ENCODE measurements at regions not wholly inside any gene's neighbourhood (a gene's known extent, or its start where the extent isn't known, plus 50 kb on each side); places are given as distances from the start of the nearest gene placed in this dataset.
"Not testable (repeated sequence)": the region's sequence is repeated elsewhere in the genome, so short reads cannot be mapped to it uniquely, and the experiment has no call there.

DNA sequence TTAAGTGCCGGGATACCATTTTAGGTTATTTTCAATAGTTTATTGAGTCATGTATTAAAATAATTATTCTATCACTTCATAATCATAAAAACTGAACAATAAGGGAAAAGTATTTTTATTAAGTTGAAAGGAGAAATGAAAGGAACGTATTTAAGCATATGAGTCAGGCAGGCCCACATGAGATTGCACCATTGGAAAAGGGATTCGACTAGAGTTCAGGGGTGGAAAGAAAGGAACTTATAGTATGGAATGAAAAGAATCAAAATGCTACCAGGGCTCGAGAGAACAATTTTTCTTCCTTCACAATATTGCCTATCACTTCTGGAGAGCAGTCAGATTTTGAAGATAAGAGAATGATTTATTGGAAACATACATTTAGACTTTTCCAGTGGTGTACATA lies 516.5 kb upstream of the NETO1 start:
- Mint-ChIP-seq H3K27me3 (no peaks in the 10 kb centered on the region), H3K4me3 (no peak overlapping the region), H3K36me3 (peaks cover 4% of the 10 kb centered on the region), H3K27ac (no peak overlapping the region), H3K4me1 (ENCODE audit: low read depth in 2 of 2) (no peaks in the 10 kb centered on the region), H3K9me3 (peaks cover 23% of the 10 kb centered on the region)
- ATAC-seq (no peak), DNase-seq (ENCODE audit: low spot score) (no peak)

DNA sequence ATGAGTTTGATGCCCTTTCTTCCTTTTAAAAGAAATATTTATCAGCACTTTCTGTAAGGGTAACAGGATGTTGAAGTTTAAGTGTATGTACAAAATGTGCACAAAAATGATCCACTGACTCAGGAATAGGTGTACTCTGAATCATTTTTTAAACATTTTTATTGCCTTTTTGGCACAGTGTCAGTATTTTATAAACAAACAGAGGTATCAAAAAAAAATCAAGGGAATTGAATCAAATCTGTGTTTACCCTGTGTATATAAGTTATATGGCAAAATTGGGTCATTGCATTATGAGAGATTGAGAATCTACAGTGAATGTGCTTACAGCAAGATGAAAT lies 513.9 kb upstream of the NETO1 start:
- no peak overlapping the region for H3K4me3 Mint-ChIP-seq
- no peaks in the 10 kb centered on the region for H3K27me3 Mint-ChIP-seq
- H3K4me1 Mint-ChIP-seq (ENCODE audit: low read depth in 2 of 2): no peaks in the 10 kb centered on the region
- DNase-seq (ENCODE audit: low spot score) (no peak), ATAC-seq (no peak)
- no peak overlapping the region for H3K27ac Mint-ChIP-seq
- peaks cover under 1% of the 10 kb centered on the region for H3K36me3 Mint-ChIP-seq
- peaks cover 19% of the 10 kb centered on the region for H3K9me3 Mint-ChIP-seq

DNA sequence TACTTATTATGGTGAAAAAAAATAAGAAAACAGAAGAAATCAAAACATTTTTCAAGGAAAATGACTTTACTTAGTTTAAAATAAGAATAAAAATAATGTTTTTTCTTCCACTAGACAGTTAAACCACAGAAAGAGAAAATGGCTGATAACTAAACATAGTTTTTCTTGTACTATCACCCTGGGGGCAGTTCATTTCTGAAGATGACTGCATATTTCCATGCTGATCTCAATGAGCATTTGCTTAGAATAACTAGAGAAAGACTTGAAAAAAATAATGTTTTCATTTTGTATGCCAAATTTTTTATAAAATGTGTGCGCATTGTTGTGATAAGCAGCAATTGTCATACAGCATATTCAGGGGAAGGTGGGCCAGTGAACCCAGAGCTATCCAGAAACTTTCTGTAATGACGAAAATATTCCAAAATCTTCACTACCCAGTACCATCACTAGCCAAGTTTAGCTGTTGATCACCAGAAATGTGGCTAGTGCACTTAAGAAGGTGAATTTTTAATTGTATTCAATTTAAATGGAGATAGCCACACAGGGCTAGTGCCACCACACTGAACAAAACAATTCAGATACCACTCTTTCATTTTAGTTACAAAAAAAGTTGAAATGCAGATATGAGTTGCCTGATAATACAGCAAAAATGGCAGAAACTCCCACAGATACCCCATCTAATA lies 513.4 kb upstream of the NETO1 start:
- Mint-ChIP-seq H3K27me3 (no peaks in the 10 kb centered on the region), H3K4me1 (ENCODE audit: low read depth in 2 of 2) (no peaks in the 10 kb centered on the region), H3K36me3 (no peaks in the 10 kb centered on the region), H3K4me3 (no peak overlapping the region), H3K27ac (no peak overlapping the region), H3K9me3 (peaks cover 19% of the 10 kb centered on the region)
- DNase-seq (ENCODE audit: low spot score) (no peak), ATAC-seq (no peak)

GRCh38 chr18:73366713-73367112 lies 498.9 kb upstream of the NETO1 start:
- no peak overlapping the region for H3K4me3 Mint-ChIP-seq
- no peak overlapping the region for H3K27ac Mint-ChIP-seq
- no peaks in the 10 kb centered on the region for H3K4me1 Mint-ChIP-seq (ENCODE audit: low read depth in 2 of 2)
- peaks cover 14% of the 10 kb centered on the region for H3K9me3 Mint-ChIP-seq
- no peak for DNase-seq (ENCODE audit: low spot score)
- no peaks in the 10 kb centered on the region for H3K27me3 Mint-ChIP-seq
- no peaks in the 10 kb centered on the region for H3K36me3 Mint-ChIP-seq
- ATAC-seq: no peak

- Mint-ChIP-seq H3K27ac (no peak overlapping the region), H3K4me1 (ENCODE audit: low read depth in 2 of 2) (no peaks in the 10 kb centered on the region), H3K9me3 (peaks cover 9% of the 10 kb centered on the region), H3K4me3 (no peak overlapping the region), H3K27me3 (no peaks in the 10 kb centered on the region), H3K36me3 (no peaks in the 10 kb centered on the region)
- ATAC-seq: no peak
- DNase-seq (ENCODE audit: low spot score): no peak
These were observed 497.2 kb upstream of the NETO1 start for GRCh38 chr18:73365018-73365417.

DNA sequence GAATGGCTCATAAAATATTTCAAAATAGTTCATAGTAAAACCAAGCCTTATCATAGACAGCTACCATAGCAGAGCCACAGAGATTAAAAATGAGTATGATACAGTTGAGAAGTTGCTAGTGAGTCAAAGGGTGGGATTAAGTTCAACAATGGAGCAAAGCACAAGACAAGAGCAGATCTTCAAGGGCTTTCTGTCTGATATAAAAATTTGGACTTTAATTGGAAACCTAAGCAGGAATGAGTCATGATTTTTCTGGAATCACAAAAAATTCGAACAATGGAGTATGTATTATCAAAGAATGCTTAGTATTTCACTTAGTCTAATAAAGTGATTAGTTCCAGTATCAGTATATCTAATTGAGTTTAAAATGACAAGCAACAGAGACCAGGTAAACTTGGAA lies 487.3 kb upstream of the NETO1 start:
- Mint-ChIP-seq H3K27me3 (no peaks in the 10 kb centered on the region), H3K4me3 (no peak overlapping the region)
- no peak for ATAC-seq

GRCh38 chr18:73352546-73352945 lies 484.8 kb upstream of the NETO1 start:
- no peaks in the 10 kb centered on the region for H3K27me3 Mint-ChIP-seq
- H3K27ac Mint-ChIP-seq: no peak overlapping the region
- H3K4me3 Mint-ChIP-seq: no peak overlapping the region
- peaks cover 13% of the 10 kb centered on the region for H3K9me3 Mint-ChIP-seq
- DNase-seq (ENCODE audit: low spot score) (no peak), ATAC-seq (no peak)
- no peaks in the 10 kb centered on the region for H3K4me1 Mint-ChIP-seq (ENCODE audit: low read depth in 2 of 2)
- no peaks in the 10 kb centered on the region for H3K36me3 Mint-ChIP-seq

More for the DNA sequence above, 487.3 kb upstream of the NETO1 start:
- Mint-ChIP-seq H3K4me1 (ENCODE audit: low read depth in 2 of 2) (no peaks in the 10 kb centered on the region), H3K36me3 (no peaks in the 10 kb centered on the region), H3K27ac (no peak overlapping the region), H3K9me3 (peaks cover 13% of the 10 kb centered on the region)
- no peak for DNase-seq (ENCODE audit: low spot score)

GRCh38 chr18:73340135-73340977 lies 472.6 kb upstream of the NETO1 start:
- peaks cover 11% of the 10 kb centered on the region for H3K9me3 Mint-ChIP-seq
- H3K4me3 Mint-ChIP-seq: no peak overlapping the region
- H3K4me1 Mint-ChIP-seq (ENCODE audit: low read depth in 2 of 2): no peaks in the 10 kb centered on the region
- DNase-seq (ENCODE audit: low spot score) (no peak), ATAC-seq (no peak)
- H3K27me3 Mint-ChIP-seq: no peaks in the 10 kb centered on the region
- peaks cover 6% of the 10 kb centered on the region for H3K36me3 Mint-ChIP-seq
- no peak overlapping the region for H3K27ac Mint-ChIP-seq

DNA sequence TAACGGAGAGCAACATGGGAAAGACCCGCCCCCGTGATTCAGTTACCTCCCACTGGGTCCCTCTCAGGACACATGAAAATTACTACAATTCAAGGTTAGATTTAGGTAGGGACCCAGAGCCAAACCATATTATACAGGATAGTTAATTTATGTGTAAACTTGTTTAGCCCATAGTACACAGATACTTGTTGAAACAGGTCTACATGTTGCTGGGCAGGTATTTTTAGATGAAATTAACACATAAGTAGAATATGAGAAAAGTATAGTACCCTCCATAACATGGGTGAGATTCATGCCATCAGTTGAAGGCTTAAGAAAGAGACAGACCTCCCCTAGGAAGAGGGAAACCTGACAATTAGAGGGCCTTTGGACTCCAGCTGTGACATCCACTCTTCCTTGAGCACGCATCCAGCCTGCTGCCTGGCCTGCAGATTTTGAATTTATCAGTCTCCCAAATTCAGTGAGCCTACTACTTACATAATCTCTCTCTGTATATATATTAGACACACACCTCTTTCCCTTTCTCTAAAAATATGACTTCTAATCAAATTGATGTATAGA lies 463.5 kb upstream of the NETO1 start:
- DNase-seq (ENCODE audit: low spot score) (no peak), ATAC-seq (no peak)
- no peak overlapping the region for H3K4me3 Mint-ChIP-seq
- no peaks in the 10 kb centered on the region for H3K27me3 Mint-ChIP-seq
- H3K27ac Mint-ChIP-seq: no peak overlapping the region
- peaks cover 12% of the 10 kb centered on the region for H3K9me3 Mint-ChIP-seq
- peaks cover 7% of the 10 kb centered on the region for H3K36me3 Mint-ChIP-seq
- no peaks in the 10 kb centered on the region for H3K4me1 Mint-ChIP-seq (ENCODE audit: low read depth in 2 of 2)

- H3K4me1 Mint-ChIP-seq (ENCODE audit: low read depth in 2 of 2): not testable (repeated sequence)
These were observed 462.3 kb upstream of the NETO1 start for GRCh38 chr18:73330106-73330505.

GRCh38 chr18:73324187-73324831 lies 456.5 kb upstream of the NETO1 start:
- H3K4me3 Mint-ChIP-seq; H3K4me1 Mint-ChIP-seq (ENCODE audit: low read depth in 2 of 2); DNase-seq (ENCODE audit: low spot score); H3K36me3 Mint-ChIP-seq; H3K27ac Mint-ChIP-seq; ATAC-seq; H3K27me3 Mint-ChIP-seq: not testable (repeated sequence)
- H3K9me3 Mint-ChIP-seq: peaks cover 20% of the 10 kb centered on the region

More at GRCh38 chr18:73330106-73330505, 462.3 kb upstream of the NETO1 start:
- H3K9me3 Mint-ChIP-seq: peaks cover 19% of the 10 kb centered on the region
- ATAC-seq; H3K27ac Mint-ChIP-seq; DNase-seq (ENCODE audit: low spot score); H3K4me3 Mint-ChIP-seq; H3K27me3 Mint-ChIP-seq; H3K36me3 Mint-ChIP-seq: not testable (repeated sequence)

DNA sequence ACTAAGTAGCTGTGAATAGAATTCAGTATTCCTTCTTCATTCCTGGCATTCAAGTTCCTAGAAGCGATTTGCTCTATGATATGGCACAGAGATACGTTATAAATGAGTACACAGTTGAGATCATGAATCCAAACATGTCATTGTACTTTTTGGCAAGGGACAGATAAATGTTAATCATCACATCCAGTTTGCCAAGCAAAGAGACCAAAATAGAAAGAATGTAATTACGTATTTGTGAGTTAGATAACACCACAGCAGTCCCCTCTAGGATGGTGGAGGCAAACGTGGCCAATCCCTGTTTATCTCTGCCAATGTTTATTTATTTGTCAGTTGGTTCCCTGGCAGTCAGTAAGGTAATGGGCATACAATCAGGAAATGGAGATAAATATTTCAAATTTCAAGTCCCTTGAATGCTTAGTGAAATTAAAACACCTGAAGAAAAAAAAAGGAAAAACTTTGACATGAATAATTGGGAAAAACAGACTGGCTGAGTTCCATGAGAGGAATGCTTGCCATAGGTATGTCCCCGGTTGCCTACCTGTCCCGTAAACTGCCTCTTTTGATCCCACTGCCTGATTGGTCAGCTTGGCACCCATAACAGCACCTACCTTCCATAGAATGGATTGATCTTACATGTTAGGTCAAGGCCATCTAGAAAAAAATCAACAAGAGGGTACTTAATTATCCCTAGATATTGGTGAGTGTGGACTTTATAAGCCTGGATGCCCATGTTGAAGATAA lies 451.1 kb upstream of the NETO1 start:
- H3K4me3 Mint-ChIP-seq: no peak overlapping the region
- ATAC-seq: no peak
- H3K4me1 Mint-ChIP-seq (ENCODE audit: low read depth in 2 of 2): no peaks in the 10 kb centered on the region
- DNase-seq (ENCODE audit: low spot score): no peak
- peaks cover 11% of the 10 kb centered on the region for H3K9me3 Mint-ChIP-seq
- H3K36me3 Mint-ChIP-seq: no peaks in the 10 kb centered on the region
- H3K27me3 Mint-ChIP-seq: no peaks in the 10 kb centered on the region
- H3K27ac Mint-ChIP-seq: no peak overlapping the region

GRCh38 chr18:73316513-73316912 lies 448.7 kb upstream of the NETO1 start:
- Mint-ChIP-seq H3K27me3 (no peaks in the 10 kb centered on the region), H3K9me3 (peaks cover 9% of the 10 kb centered on the region), H3K4me1 (ENCODE audit: low read depth in 2 of 2) (no peaks in the 10 kb centered on the region), H3K4me3 (no peak overlapping the region), H3K27ac (no peak overlapping the region), H3K36me3 (no peaks in the 10 kb centered on the region)
- no peak for ATAC-seq
- DNase-seq (ENCODE audit: low spot score): no peak

Data from natural killer cell treated with Interleukin-12 subunit alpha and Interleukin-12 subunit beta and Interleukin-15 and Interleukin-18, amount 100 ng/mL, for 72 hours (primary cell).